H1 (cell line): ENCODE measurements at regions not wholly inside any gene's neighbourhood (a gene's known extent, or its start where the extent isn't known, plus 50 kb on each side); places are given as distances from the start of the nearest gene placed in this dataset.

Experiments used
- CTCF ChIA-PET: fragments of 300-600 bp; sonication (Branson Sonifier 250); formaldehyde crosslinking; loops from one replicate; lab custom pipeline; 2021; ENCODE audit not compliant: partially characterized antibody; lab: Charles Lee
- POLR2A ChIA-PET: fragments of 300-600 bp; sonication (Branson Sonifier 250); formaldehyde crosslinking; loops from one replicate; lab custom pipeline; 2021; ENCODE audit warnings: inconsistent platforms; ENCODE audit not compliant: partially characterized antibody; lab: Charles Lee
- DNase-seq, 2 experiments: peaks; one replicate each; pipeline versions ENCODE4 v3.0.0 to v3.0.0-alpha.2; 2010 to 2022; ENCODE audit warnings: low spot score in 2 of 2, low read depth in 1 of 2, mixed read lengths in 1 of 2
- FAIRE-seq: peaks from 2 replicates; lab custom pipeline; 2011; peaks lifted over from hg19 to GRCh38; lab: Jason Lieb, UNC
- H2AFZ ChIP-seq: 2 replicates; pipeline ENCODE4 v1.8.1; 2012; ENCODE audit warnings: low read length, inconsistent platforms
- H2AK5ac ChIP-seq: 2 replicates; pipeline ENCODE4 v1.6.1; 2013; ENCODE audit warnings: low read depth, low read length
- H2BK120ac ChIP-seq: replicated peaks from 2 replicates; pipeline ENCODE3; 2013; ENCODE audit warnings: low read depth, low read length, inconsistent platforms
- H2BK12ac ChIP-seq: 2 replicates; pipeline ENCODE4 v1.6.1; 2013; ENCODE audit warnings: low read depth, low read length
- H2BK15ac ChIP-seq: 2 replicates; pipeline ENCODE4 v1.6.1; 2013; ENCODE audit warnings: low read length
- H2BK20ac ChIP-seq: 2 replicates; pipeline ENCODE4 v1.6.1; 2013; ENCODE audit warnings: low read length
- H2BK5ac ChIP-seq: 2 replicates; pipeline ENCODE4 v1.6.1; 2013; ENCODE audit warnings: low read depth, low read length
- H3K14ac ChIP-seq: 2 replicates; pipeline ENCODE4 v1.6.1; 2013; ENCODE audit warnings: inconsistent platforms; ENCODE audit not compliant: insufficient read length
- H3K18ac ChIP-seq: 2 replicates; pipeline ENCODE4 v1.6.1; 2013; ENCODE audit warnings: low read length; ENCODE audit errors: extremely low read depth
- H3K23ac ChIP-seq: 2 replicates; pipeline ENCODE4 v1.6.1; 2013; ENCODE audit warnings: inconsistent platforms; ENCODE audit not compliant: insufficient read length
- H3K23me2 ChIP-seq: 2 replicates; pipeline ENCODE4 v1.6.1; 2013; ENCODE audit warnings: low read depth, low read length
- H3K27ac ChIP-seq: 2 replicates; pipeline ENCODE4 v1.6.1; 2011; ENCODE audit warnings: low read depth, low read length, inconsistent platforms
- H3K27me3 ChIP-seq, 4 experiments: replicated peaks in 1 of 4; 1 replicate in 1 of 4; 2 replicates in 3 of 4; pipeline versions ENCODE4 v1.6.1 to v1.8.1; 2011 to 2013; ENCODE audit warnings: low read length in 3 of 4, mild to moderate bottlenecking in 3 of 4, inconsistent platforms in 2 of 4, mixed read lengths in 2 of 4, moderate library complexity in 1 of 4; ENCODE audit not compliant: control insufficient read depth in 3 of 4, insufficient read depth in 3 of 4; ENCODE audit errors: extremely low read depth in 1 of 4
- H3K36me3 ChIP-seq, 4 experiments: 2 replicates each; pipeline versions ENCODE4 v1.6.1 to v1.8.1; 2011 to 2013; ENCODE audit warnings: mild to moderate bottlenecking in 4 of 4, low read length in 3 of 4, moderate library complexity in 2 of 4, control low read depth in 1 of 4, inconsistent platforms in 1 of 4; ENCODE audit not compliant: insufficient read depth in 4 of 4, control insufficient read depth in 2 of 4
- H3K4ac ChIP-seq: replicated peaks from 2 replicates; pipeline ENCODE3; 2013; ENCODE audit warnings: low read length, low read depth, mixed read lengths, inconsistent platforms; ENCODE audit not compliant: insufficient read length
- H3K4me1 ChIP-seq, 4 experiments: replicated peaks in 1 of 4; 1 replicate in 1 of 4; 2 replicates in 3 of 4; pipeline versions ENCODE4 v1.6.1 to v1.8.1; 2011 to 2013; ENCODE audit warnings: low read length in 3 of 4, inconsistent platforms in 2 of 4, mixed read lengths in 1 of 4; ENCODE audit not compliant: insufficient read depth in 4 of 4, control insufficient read depth in 3 of 4
- H3K4me2 ChIP-seq, 2 experiments: 2 replicates each; pipeline versions ENCODE4 v1.6.1 to v1.8.1; 2011 to 2013; ENCODE audit warnings: low read depth in 2 of 2, low read length in 2 of 2, control low read depth in 1 of 2, inconsistent platforms in 1 of 2, mild to moderate bottlenecking in 1 of 2; ENCODE audit not compliant: insufficient read depth in 1 of 2
- H3K4me3 ChIP-seq, 4 experiments: fragments of 200-600, 300-600 bp in 1 of 4; sonication (generic), shearing (Covaris generic), sonication (Bioruptor Twin) in 1 of 4; 2 replicates each; pipeline versions ENCODE4 v1.5.1 to v1.8.1; 2011 to 2016; ENCODE audit warnings: low read length in 4 of 4, low read depth in 3 of 4, control low read depth in 2 of 4, inconsistent platforms in 2 of 4, mild to moderate bottlenecking in 2 of 4, mixed read lengths in 1 of 4, moderate library complexity in 1 of 4; ENCODE audit not compliant: insufficient read depth in 2 of 4; ENCODE audit errors: extremely low read depth in 1 of 4
- H3K56ac ChIP-seq: replicated peaks from 2 replicates; pipeline ENCODE3; 2013; ENCODE audit warnings: low read depth, mild to moderate bottlenecking, mixed read lengths, low read length, inconsistent platforms; ENCODE audit not compliant: insufficient read length
- H3K79me1 ChIP-seq: 2 replicates; pipeline ENCODE4 v1.6.1; 2013; ENCODE audit warnings: low read depth, low read length, control low read depth
- H3K79me2 ChIP-seq, 2 experiments: 2 replicates each; pipeline versions ENCODE4 v1.6.1 to v1.8.1; 2012 to 2013; ENCODE audit warnings: low read length in 2 of 2, mild to moderate bottlenecking in 2 of 2, inconsistent platforms in 1 of 2; ENCODE audit not compliant: insufficient read depth in 2 of 2, control insufficient read depth in 1 of 2
- H3K9ac ChIP-seq, 4 experiments: replicated peaks in 1 of 4; 1 replicate in 1 of 4; 2 replicates in 3 of 4; pipeline versions ENCODE4 v1.6.1 to v1.8.1; 2011 to 2013; ENCODE audit warnings: low read depth in 3 of 4, low read length in 3 of 4, control low read depth in 2 of 4, mild to moderate bottlenecking in 2 of 4, moderate library complexity in 2 of 4, inconsistent platforms in 1 of 4; ENCODE audit errors: extremely low read depth in 1 of 4
- H3K9me3 ChIP-seq, 2 experiments: 2 replicates each; pipeline versions ENCODE4 v1.6.1 to v1.8.1; 2012 to 2013; ENCODE audit warnings: mild to moderate bottlenecking in 2 of 2, moderate library complexity in 2 of 2, control low read depth in 1 of 2, inconsistent platforms in 1 of 2, low read depth in 1 of 2, low read length in 1 of 2, mixed read lengths in 1 of 2; ENCODE audit not compliant: insufficient read depth in 2 of 2
- H4K20me1 ChIP-seq, 2 experiments: replicated peaks in 1 of 2; 2 replicates each; pipeline versions ENCODE3 to v1.8.1; 2011 to 2013; ENCODE audit warnings: inconsistent platforms in 2 of 2, low read length in 2 of 2, mild to moderate bottlenecking in 1 of 2; ENCODE audit not compliant: insufficient read depth in 2 of 2, control insufficient read depth in 1 of 2
- H4K5ac ChIP-seq: 2 replicates; pipeline ENCODE4 v1.6.1; 2013; ENCODE audit warnings: low read length, low read depth, mixed read lengths, inconsistent platforms; ENCODE audit not compliant: insufficient read length
- H4K8ac ChIP-seq: 2 replicates; pipeline ENCODE4 v1.8.0; 2013; ENCODE audit warnings: mild to moderate bottlenecking, moderate library complexity, low read length, inconsistent platforms; ENCODE audit not compliant: insufficient read depth; ENCODE audit errors: extremely low read depth
- H4K91ac ChIP-seq: replicated peaks from 2 replicates; pipeline ENCODE3; 2013; ENCODE audit warnings: low read length, mixed read lengths, inconsistent platforms; ENCODE audit not compliant: insufficient read length
- CBX5 ChIP-seq: fragments of 300-800, 300-1000 bp; sonication (generic); IDR thresholded peaks from 2 replicates; pipeline ENCODE4 v1.7.1; 2016; ENCODE audit warnings: antibody characterized with exemption, low read length, low read depth
- CTBP2 ChIP-seq: IDR thresholded peaks from 2 replicates; pipeline ENCODE4 v1.7.0; 2011; ENCODE audit warnings: borderline replicate concordance, mild to moderate bottlenecking, moderate library complexity, mixed read lengths, low read length; ENCODE audit not compliant: insufficient read depth, insufficient read length
- EZH2 ChIP-seq: fragments of 200-600 bp; sonication (generic); IDR thresholded peaks from 2 replicates; pipeline ENCODE4 v1.7.1; 2012; ENCODE audit warnings: low read depth, mild to moderate bottlenecking, moderate library complexity, low read length, inconsistent platforms; ENCODE audit not compliant: severe bottlenecking
- GABPA ChIP-seq: IDR thresholded peaks from 2 replicates; pipeline ENCODE4 v1.6.1; 2011; ENCODE audit warnings: mild to moderate bottlenecking, low read length, moderate library complexity, borderline replicate concordance; ENCODE audit not compliant: insufficient read depth
- JUN ChIP-seq: IDR thresholded peaks from 2 replicates; pipeline ENCODE4 v1.6.1; 2011; ENCODE audit warnings: low read depth, mild to moderate bottlenecking, improper control_type of control experiment, low read length
- NRF1 ChIP-seq: IDR thresholded peaks from 2 replicates; pipeline ENCODE4 v1.6.1; 2011; ENCODE audit warnings: mild to moderate bottlenecking, low read depth, low read length, improper control_type of control experiment
- POLR2A ChIP-seq, 2 experiments: IDR thresholded peaks; 1 replicate in 1 of 2; 2 replicates in 1 of 2; pipeline ENCODE4 v1.6.1; 2011; ENCODE audit warnings: low read depth in 2 of 2, low read length in 2 of 2, mild to moderate bottlenecking in 2 of 2; ENCODE audit errors: control extremely low read depth in 1 of 2
- SAP30 ChIP-seq: fragments of 300-600 bp; sonication (generic); IDR thresholded peaks from 2 replicates; pipeline ENCODE4 v1.7.1; 2012; ENCODE audit warnings: low read length, moderate library complexity, mild to moderate bottlenecking, inconsistent platforms; ENCODE audit not compliant: insufficient read depth, insufficient replicate concordance
- SIX5 ChIP-seq: IDR thresholded peaks from 2 replicates; pipeline ENCODE4 v1.6.1; 2011; ENCODE audit warnings: mild to moderate bottlenecking, low read depth, low read length
- SUZ12 ChIP-seq: fragments of 200-600 bp; sonication (generic); IDR thresholded peaks from 2 replicates; pipeline ENCODE4 v1.6.1; 2012; ENCODE audit warnings: mild to moderate bottlenecking, inconsistent platforms, low read length, moderate library complexity, mixed read lengths
- USF2 ChIP-seq: IDR thresholded peaks from 2 replicates; pipeline ENCODE4 v1.6.1; 2011; ENCODE audit warnings: low read length, improper control_type of control experiment
- ZNF274 ChIP-seq: IDR thresholded peaks from 2 replicates; pipeline ENCODE4 v1.7.0; 2012; ENCODE audit warnings: low read length, borderline replicate concordance; ENCODE audit errors: extremely low read depth
- WGBS, 2 experiments: shearing (Covaris generic) in 1 of 2; methylation state at CpG; one replicate each; pipeline versions ENCODE4 v1.1.6 to v1.1.7; 2013 to 2015; ENCODE audit warnings: low lambda C conversion rate in 2 of 2, mixed read lengths in 2 of 2, inconsistent platforms in 1 of 2, low coverage in 1 of 2, missing lambda C conversion rate in 1 of 2; ENCODE audit not compliant: insufficient replicate concordance in 2 of 2, insufficient coverage in 1 of 2, insufficient read length in 1 of 2; ENCODE audit errors: extremely low coverage in 1 of 2, missing lambda C conversion rate in 1 of 2; 5-methylcytosine and 5-hydroxymethylcytosine counted together

- H3K4me3 ChIP-seq = no peak overlapping the region
- no peak overlapping the region for H3K4ac ChIP-seq
- H2BK20ac ChIP-seq = no peak overlapping the region
- ChIA-PET POLR2A (no interaction called here), CTCF (no interaction called here)
- H2BK120ac ChIP-seq = no peak overlapping the region
- no peaks in the 10 kb centered on the region for H3K23me2 ChIP-seq
- no peak overlapping the region for H3K56ac ChIP-seq
- no peak overlapping the region for H3K4me2 ChIP-seq
- H3K4me1 ChIP-seq = peaks cover 0 to 4% (median 0%) of the 10 kb centered on the region in 4 experiments; a peak in 4 of 7 replicates
- no peak for DNase-seq
- H3K79me1 ChIP-seq = no peaks in the 10 kb centered on the region
- H2BK15ac ChIP-seq = no peak overlapping the region
- H3K27me3 ChIP-seq = no peaks in the 10 kb centered on the region
- H3K14ac ChIP-seq = no peak overlapping the region
- FAIRE-seq = no peak
- H2AK5ac ChIP-seq = no peak overlapping the region
- H3K79me2 ChIP-seq = no peaks in the 10 kb centered on the region
- no peak overlapping the region for H3K27ac ChIP-seq
- TF ChIP-seq CTBP2 = no peak
- no peak for TF ChIP-seq SIX5
- no peak for TF ChIP-seq CBX5
- no peak for TF ChIP-seq JUN
- TF ChIP-seq SAP30 = no peak
- no peak for TF ChIP-seq USF2
- TF ChIP-seq ZNF274 = no peak
- no peak for TF ChIP-seq GABPA
- no peak for TF ChIP-seq NRF1
- no peak for TF ChIP-seq EZH2
- no peak for TF ChIP-seq SUZ12
- no peak for TF ChIP-seq POLR2A (IDR thresholded peaks at IDR 0.05; ENCODE audit: control extremely low read depth in 1 of 2, low read depth in 2 of 2, low read length in 2 of 2)
- no peaks in the 10 kb centered on the region for H3K9me3 ChIP-seq
- H4K8ac ChIP-seq = no peak overlapping the region
- no peak overlapping the region for H3K9ac ChIP-seq
- no peak overlapping the region for H2BK5ac ChIP-seq
- no peaks in the 10 kb centered on the region for H3K36me3 ChIP-seq
- H3K18ac ChIP-seq = no peak overlapping the region
- H4K91ac ChIP-seq = no peak overlapping the region
- H3K23ac ChIP-seq = no peak overlapping the region
- no peak overlapping the region for H2BK12ac ChIP-seq
- WGBS, 2 experiments = 99% methylated on average over 3 of the region's 3 CpGs; no CpG with 5 or more reads in 1 of the 2 experiments
- no peaks in the 10 kb centered on the region for H4K20me1 ChIP-seq
- H4K5ac ChIP-seq = no peak overlapping the region
- no peak overlapping the region for H2AFZ ChIP-seq
Observed at GRCh38 chr3:115398506-115398905, 224.8 kb upstream of the GAP43 start.
